Suppressor macrophage treated with lipopolysaccharide for 4 hours (primary cell): ENCODE measurements at regions not wholly inside any gene's neighbourhood (a gene's known extent, or its start where the extent isn't known, plus 50 kb on each side); places are given as distances from the start of the nearest gene placed in this dataset.

Experiments used
- DNase-seq: peaks from one replicate; pipeline ENCODE4 v3.0.0-alpha.2; 2020

- DNase-seq = no peak
Observed at GRCh38 chr3:130263708-130264107, 81.8 kb upstream of the COL6A5 start.

GRCh38 chr3:130266817-130267216, 78.7 kb upstream of the COL6A5 start:
- DNase-seq = no peak

GRCh38 chr3:130276203-130276803, 69.2 kb upstream of the COL6A5 start:
- peak; percentile 57 for DNase-seq

GRCh38 chr3:130288670-130289069, 56.8 kb upstream of the COL6A5 start:
- no peak for DNase-seq

- DNase-seq = no peak
Observed at GRCh38 chr3:130291148-130291547, 54.3 kb upstream of the COL6A5 start.

GRCh38 chr3:130293247-130293646, 52.2 kb upstream of the COL6A5 start:
- no peak for DNase-seq
